ENCODE measurements at regions not wholly inside any gene's neighbourhood (a gene's known extent, or its start where the extent isn't known, plus 50 kb on each side); places are given as distances from the start of the nearest gene placed in this dataset.
"Not testable (repeated sequence)": the region's sequence is repeated elsewhere in the genome, so short reads cannot be mapped to it uniquely, and the experiment has no call there.

DNA sequence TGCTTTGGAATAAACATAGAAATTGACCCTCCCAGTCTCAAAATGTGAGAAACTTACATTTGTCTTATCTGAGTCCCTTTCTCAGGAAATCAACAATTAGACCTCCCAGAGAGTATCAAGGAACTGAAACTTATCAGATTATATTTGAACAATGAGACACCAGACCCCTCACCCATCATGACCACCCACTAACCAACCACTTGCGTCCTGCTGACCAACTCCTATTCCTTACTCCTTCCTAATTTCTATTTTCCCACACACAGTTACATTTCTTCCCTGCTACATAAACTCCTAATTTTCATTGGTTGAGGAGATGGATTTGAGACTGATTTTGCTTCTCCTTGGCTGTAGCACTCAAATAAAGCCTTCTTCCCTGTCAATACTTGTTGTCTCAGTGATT lies 97.9 kb downstream of the TPBG start:
- Histone ChIP-seq H3K36me3 (replicated peaks in 1 of 2) (no peaks in the 10 kb centered on the region), H3K27me3 (no peaks in the 10 kb centered on the region), H3K4me1 (replicated peaks in 1 of 2) (no peaks in the 10 kb centered on the region), H3K4me3 (no peak overlapping the region), H3K9me3 (replicated peaks in 1 of 3) (no peaks in the 10 kb centered on the region), H3K27ac (no peak overlapping the region)
- TF ChIP-seq POLR2A (IDR thresholded peaks at IDR 0.05) = no peak
- TF ChIP-seq, protein P1, sequence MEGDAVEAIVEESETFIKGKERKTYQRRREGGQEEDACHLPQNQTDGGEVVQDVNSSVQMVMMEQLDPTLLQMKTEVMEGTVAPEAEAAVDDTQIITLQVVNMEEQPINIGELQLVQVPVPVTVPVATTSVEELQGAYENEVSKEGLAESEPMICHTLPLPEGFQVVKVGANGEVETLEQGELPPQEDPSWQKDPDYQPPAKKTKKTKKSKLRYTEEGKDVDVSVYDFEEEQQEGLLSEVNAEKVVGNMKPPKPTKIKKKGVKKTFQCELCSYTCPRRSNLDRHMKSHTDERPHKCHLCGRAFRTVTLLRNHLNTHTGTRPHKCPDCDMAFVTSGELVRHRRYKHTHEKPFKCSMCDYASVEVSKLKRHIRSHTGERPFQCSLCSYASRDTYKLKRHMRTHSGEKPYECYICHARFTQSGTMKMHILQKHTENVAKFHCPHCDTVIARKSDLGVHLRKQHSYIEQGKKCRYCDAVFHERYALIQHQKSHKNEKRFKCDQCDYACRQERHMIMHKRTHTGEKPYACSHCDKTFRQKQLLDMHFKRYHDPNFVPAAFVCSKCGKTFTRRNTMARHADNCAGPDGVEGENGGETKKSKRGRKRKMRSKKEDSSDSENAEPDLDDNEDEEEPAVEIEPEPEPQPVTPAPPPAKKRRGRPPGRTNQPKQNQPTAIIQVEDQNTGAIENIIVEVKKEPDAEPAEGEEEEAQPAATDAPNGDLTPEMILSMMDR (IDR thresholded peaks at IDR 0.05) = no peak
- DNase-seq = no peak
- WGBS, 4 donors = 55 to 74% (median 69%) methylated on average over 1 of the region's 1 CpG
- intact Hi-C loops (cut with DNase I) = no loop called here

DNA sequence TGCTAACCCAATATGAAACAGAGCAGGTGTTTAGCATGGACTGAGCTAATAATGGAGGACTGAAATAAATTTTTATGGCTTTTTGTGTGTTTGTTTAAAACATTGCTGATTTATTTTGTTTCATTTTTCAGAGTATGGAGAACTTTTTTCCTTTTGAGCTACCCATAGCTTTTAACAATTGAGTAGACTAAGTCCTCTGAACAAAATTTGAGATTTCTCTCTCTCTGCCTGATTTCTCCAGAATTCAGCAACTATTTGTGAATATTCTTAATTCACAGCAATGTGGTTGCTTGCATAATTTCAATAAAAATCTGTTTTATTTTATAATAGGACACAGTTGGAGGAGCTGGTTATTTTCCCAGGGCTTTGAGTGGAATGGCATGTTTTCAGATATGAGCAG lies 103.7 kb downstream of the TPBG start:
- TF ChIP-seq, protein P1 (IDR thresholded peaks at IDR 0.05) = no peak
- TF ChIP-seq POLR2A (IDR thresholded peaks at IDR 0.05) = no peak
- Histone ChIP-seq H3K4me1 (replicated peaks in 1 of 2) (no peaks in the 10 kb centered on the region), H3K4me3 (no peak overlapping the region), H3K27ac (no peak overlapping the region), H3K9me3 (replicated peaks in 1 of 3) (no peaks in the 10 kb centered on the region), H3K36me3 (replicated peaks in 1 of 2) (no peaks in the 10 kb centered on the region), H3K27me3 (no peaks in the 10 kb centered on the region)
- intact Hi-C loops (cut with DNase I) = no loop called here
- DNase-seq = no peak

DNA sequence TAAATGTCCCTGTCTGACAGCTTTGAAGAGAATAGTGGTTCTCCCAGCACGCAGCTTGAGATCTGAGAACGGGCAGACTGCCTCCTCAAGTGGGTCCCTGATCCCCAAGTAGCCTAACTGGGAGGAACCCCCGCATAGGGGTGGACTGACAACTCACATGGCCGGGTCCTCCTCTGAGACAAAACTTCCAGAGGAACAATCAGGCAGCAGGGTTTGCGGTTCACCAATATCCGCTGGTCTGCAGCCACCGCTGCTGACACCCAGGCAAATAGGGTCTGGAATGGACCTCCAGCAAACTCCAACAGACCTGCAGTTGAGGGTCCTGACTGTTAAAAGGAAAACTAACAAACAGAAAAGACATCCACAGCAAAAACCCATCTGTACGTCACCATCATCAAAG lies 106.5 kb downstream of the TPBG start:
- H3K27ac ChIP-seq; H3K4me3 ChIP-seq; intact Hi-C loops (cut with DNase I); DNase-seq; H3K9me3 ChIP-seq (replicated peaks in 1 of 3); H3K36me3 ChIP-seq (replicated peaks in 1 of 2); H3K27me3 ChIP-seq; H3K4me1 ChIP-seq (replicated peaks in 1 of 2): not testable (repeated sequence)
- whole genome bisulfite sequencing, 4 donors = 83 to 93% (median 90%) methylated on average over 8 of the region's 8 CpGs

DNA sequence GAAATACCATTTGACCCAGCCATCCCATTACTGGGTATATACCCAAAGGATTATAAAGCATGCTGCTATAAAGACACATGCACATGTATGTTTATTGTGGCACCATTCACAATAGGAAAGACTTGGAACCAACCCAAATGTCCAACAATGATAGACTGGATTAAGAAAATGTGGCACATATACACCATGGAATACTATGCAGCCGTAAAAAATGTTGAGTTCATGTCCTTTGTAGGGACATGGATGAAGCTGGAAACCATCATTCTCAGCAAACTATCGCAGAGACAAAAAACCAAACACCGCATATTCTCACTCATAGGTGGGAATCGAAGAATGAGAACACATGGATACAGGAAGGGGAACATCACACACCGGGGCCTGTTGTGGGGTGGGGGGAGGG lies 111.5 kb downstream of the TPBG start:
- H3K27ac ChIP-seq; H3K4me3 ChIP-seq; H3K4me1 ChIP-seq (replicated peaks in 1 of 2); H3K9me3 ChIP-seq (replicated peaks in 1 of 3); H3K27me3 ChIP-seq; H3K36me3 ChIP-seq (replicated peaks in 1 of 2); DNase-seq; intact Hi-C loops (cut with DNase I): not testable (repeated sequence)
- 84 to 94% (median 91%) methylated on average over 5 of the region's 5 CpGs for WGBS, 4 donors

DNA sequence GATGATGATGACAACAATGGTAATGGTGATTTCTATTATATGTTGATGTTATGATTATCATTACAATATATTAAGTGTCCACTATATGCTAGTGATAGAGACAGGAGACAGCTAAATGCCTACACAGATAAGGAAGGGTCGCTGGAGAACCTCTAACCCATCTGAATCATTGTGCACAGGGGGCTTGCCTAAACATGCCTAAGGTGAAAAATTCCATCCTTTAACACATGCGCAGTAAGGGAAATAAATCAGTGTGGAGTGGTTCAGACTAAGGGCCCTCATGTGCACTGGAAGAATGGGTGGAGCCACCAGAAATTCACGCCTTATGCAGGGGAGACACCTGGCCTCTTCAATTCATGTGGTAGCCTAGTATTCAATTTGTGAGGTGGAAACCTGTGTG lies 120.4 kb downstream of the TPBG start:
- intact Hi-C loops (cut with DNase I) = no loop called here
- Histone ChIP-seq H3K27ac (no peak overlapping the region), H3K4me1 (replicated peaks in 1 of 2) (no peaks in the 10 kb centered on the region), H3K27me3 (no peaks in the 10 kb centered on the region), H3K4me3 (no peak overlapping the region), H3K9me3 (replicated peaks in 1 of 3) (peaks cover 0 to 9% (median 0%) of the 10 kb centered on the region in 3 donors), H3K36me3 (replicated peaks in 1 of 2) (no peaks in the 10 kb centered on the region)
- no peak for DNase-seq
- no peak for TF ChIP-seq POLR2A (IDR thresholded peaks at IDR 0.05)
- TF ChIP-seq, protein P1 (IDR thresholded peaks at IDR 0.05) = no peak
- WGBS, 4 donors = 58 to 83% (median 77%) methylated on average over 3 of the region's 3 CpGs
